Erythroblast (primary cell): ENCODE measurements at regions not wholly inside any gene's neighbourhood (a gene's known extent, or its start where the extent isn't known, plus 50 kb on each side); places are given as distances from the start of the nearest gene placed in this dataset.

ENCODE experiments used
- GATA1 ChIP-seq: IDR thresholded peaks from 2 replicates; pipeline ENCODE4 v1.6.1; 2011; ENCODE audit warnings: low read depth, mild to moderate bottlenecking, control low read depth, low read length, moderate library complexity
- POLR2A ChIP-seq: IDR thresholded peaks from 2 replicates; pipeline ENCODE4 v1.6.1; 2011; ENCODE audit warnings: mild to moderate bottlenecking, low read length

GRCh38 chr10:2919016-2919415 lies 148.3 kb upstream of the PFKP start:
- TF ChIP-seq POLR2A (no peak), GATA1 (no peak)
